HG02759 (cell line): ENCODE measurements at regions not wholly inside any gene's neighbourhood (a gene's known extent, or its start where the extent isn't known, plus 50 kb on each side); places are given as distances from the start of the nearest gene placed in this dataset.
"Not testable (repeated sequence)": the region's sequence is repeated elsewhere in the genome, so short reads cannot be mapped to it uniquely, and the experiment has no call there.

Source experiments
- ATAC-seq: cut with Tn5 transposase; IDR thresholded peaks from one replicate; pipeline ENCODE4 v1.9.1; 2021; ENCODE audit warnings: mild to moderate bottlenecking, moderate library complexity; ENCODE audit not compliant: unreplicated experiment

- ATAC-seq = no peak
Observed at GRCh38 chr4:10856271-10856782, 171.8 kb upstream of the CLNK start.

DNA sequence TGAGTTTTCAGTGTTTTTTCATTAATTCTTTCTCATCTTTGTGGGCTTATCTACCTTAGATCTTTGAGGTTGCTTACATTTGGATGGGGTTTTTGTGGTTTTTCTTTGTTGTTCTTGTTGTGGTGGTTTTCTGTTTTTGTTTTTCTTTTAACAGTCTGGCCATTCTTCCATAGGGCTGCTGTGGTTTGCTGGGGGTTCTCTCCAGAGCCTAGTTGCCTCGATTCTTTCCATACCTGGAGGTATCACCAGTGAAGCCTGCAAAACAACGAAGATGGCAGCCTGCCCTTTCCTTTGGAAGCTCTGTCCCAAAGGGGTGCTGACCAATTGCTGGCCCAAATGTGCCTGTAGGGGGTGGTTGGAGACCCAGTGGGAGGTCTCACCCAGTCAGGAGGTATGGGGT is 168.6 kb upstream of the CLNK start:
- no peak for ATAC-seq

DNA sequence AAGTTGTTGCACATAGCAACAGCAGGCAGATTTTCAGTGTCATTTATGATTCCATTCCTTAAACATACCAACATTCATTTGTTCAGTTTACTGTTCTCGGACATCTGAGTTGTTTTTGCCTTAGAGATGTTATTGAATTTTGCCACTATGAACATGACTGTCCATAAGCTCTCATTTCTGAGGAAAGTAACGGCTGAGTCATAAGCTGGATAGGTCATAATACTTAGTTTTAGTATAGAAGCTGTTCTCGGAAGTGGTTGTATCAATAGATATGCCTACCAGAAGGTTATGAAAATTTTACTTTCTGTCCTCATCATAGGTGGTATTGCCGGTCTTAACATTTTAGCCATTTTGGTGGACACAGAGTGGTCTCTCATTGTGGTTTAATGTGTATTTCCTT is 157.1 kb upstream of the CLNK start:
- no peak for ATAC-seq

- no peak for ATAC-seq
Observed at GRCh38 chr4:10837151-10837550, 152.6 kb upstream of the CLNK start.

DNA sequence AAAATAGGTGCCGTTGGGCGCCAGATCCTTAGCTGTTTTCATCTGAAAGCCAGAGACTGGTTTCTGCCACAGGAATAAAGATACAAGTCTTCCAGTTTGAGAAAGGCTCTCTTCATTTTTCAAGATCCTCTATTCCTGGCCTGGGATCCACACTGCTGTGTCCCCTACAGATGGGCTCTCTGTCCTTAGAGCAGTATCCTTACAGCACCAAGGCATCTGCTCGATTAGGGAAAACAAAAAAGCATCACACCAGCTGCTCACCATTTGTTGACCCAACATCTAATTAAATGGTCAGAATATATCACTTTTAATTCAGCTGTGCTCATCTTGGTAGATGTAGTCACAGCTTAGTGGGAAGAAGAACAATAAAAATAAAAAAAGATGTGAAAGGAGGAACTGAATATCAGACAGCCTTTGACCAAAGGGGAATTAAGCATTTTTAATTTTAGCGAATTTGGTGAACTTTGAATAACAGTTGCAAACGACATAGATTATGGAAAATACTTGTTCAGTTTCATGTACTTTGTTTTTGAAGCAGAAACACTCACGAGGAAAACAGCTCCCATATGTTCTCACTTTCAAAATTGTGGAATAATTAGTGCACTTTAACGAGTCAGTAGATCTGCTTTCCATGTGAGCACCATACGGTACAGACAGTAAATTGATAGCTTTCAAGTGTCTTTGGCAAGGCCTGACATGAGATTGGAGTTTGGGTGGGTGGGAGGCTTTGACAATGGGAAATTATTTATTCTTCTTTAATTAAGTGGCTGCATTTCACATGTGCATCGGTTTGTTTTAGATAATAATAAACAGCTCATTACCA is 148.4 kb upstream of the CLNK start:
- no peak for ATAC-seq

- no peak for ATAC-seq
Observed at GRCh38 chr4:10831727-10832408, 147.3 kb upstream of the CLNK start.

- ATAC-seq = not testable (repeated sequence)
Observed at GRCh38 chr4:10828918-10829538, 144.5 kb upstream of the CLNK start.

- ATAC-seq = no peak
Observed at GRCh38 chr4:10821826-10822225, 137.3 kb upstream of the CLNK start.

- ATAC-seq = no peak
Observed at GRCh38 chr4:10816571-10816970, 132.0 kb upstream of the CLNK start.

DNA sequence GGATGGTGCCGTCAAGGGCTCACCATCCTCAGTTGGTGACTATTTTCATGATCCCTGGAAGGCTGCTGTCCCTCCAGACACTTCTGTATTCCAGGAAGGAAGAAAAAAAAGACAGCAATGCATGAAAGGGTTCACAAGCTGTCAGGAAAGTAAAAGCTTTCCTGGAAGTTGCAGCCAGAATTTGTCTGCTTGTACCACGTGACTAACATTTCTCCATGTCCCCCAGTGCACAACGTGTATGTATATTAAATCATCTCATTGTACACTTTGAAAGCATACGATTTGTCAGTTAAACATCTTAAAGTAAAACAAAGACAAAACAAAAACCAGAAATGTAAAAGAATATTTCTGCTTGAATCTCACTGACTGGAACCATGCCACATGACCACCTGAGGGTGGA is 127.4 kb upstream of the CLNK start:
- no peak for ATAC-seq

DNA sequence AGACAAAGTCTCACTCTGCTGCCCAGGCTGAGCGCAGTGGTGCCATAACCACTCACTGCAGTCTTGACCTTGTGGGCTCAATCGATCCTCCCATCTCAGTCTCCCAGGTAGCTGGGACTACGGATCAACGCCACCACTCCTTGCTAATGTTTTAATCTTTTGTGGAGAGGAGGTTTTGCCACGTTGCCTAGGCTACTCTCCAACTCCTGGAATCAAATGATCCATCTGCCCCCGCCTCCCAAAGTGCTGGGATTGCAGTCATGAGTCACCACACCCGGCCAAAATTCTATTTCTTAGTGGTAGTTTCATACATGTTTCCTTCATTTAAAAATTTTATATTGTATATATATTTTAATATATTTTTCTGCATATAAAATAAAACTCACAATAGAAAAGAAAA is 125.8 kb upstream of the CLNK start:
- ATAC-seq = no peak

- peak; percentile 78 for ATAC-seq
Observed at GRCh38 chr4:10809905-10810304, 125.3 kb upstream of the CLNK start.

- no peak for ATAC-seq
Observed at GRCh38 chr4:10808591-10808990, 124.0 kb upstream of the CLNK start.

GRCh38 chr4:10806953-10807645 is 122.5 kb upstream of the CLNK start:
- no peak for ATAC-seq

DNA sequence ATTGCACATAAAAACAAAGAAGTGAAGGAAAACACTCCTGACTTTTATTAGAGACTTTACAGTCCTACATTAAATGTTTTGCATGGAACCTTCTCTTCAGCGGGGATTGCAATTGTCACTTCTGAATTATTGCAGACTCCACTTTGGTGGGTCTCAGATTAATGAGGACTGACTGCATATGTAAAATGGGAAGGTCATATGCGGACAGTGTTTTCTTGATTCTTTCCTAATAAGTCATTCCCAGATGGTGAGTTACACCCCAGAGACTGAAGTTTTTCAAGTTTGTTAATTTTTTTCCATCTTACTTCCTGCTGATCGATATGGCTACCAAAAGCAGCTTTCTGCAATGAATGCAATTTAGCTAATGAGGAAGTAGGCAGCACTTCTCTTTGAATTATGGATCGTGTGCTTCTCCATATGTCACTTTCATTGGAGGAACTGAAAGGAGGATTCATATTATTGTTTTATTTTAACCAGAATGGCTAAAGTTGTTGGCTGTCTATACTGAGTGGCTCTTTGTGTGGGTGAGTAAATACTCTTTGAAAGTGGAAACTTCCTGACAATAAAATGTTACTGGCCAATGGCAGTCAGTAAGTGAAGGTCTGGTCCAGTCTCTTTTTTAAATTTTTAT is 119.3 kb upstream of the CLNK start:
- ATAC-seq = no peak

GRCh38 chr4:10787365-10787764 is 102.8 kb upstream of the CLNK start:
- no peak for ATAC-seq

GRCh38 chr4:10784621-10785020 is 100.1 kb upstream of the CLNK start:
- no peak for ATAC-seq

GRCh38 chr4:10783351-10783750 is 98.8 kb upstream of the CLNK start:
- no peak for ATAC-seq

- no peak for ATAC-seq
Observed at GRCh38 chr4:10781805-10782204, 97.2 kb upstream of the CLNK start.

DNA sequence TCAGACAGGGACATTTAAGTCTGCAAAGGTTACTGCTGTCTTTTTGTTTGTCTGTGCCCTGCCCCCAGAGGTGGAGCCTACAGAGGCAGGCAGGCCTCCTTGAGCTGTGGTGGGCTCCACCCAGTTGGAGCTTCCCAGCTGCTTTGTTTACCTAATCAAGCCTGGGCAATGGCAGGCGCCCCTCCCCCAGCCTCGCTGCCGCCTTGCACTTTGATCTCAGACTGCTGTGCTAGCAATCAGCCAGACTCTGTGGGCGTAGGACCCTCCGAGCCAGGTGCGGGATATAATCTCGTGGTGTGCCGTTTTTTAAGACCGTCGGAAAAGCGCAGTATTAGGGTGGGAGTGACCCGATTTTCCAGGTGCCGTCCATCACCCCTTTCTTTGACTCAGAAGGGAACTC is 96.2 kb upstream of the CLNK start:
- not testable (repeated sequence) for ATAC-seq

DNA sequence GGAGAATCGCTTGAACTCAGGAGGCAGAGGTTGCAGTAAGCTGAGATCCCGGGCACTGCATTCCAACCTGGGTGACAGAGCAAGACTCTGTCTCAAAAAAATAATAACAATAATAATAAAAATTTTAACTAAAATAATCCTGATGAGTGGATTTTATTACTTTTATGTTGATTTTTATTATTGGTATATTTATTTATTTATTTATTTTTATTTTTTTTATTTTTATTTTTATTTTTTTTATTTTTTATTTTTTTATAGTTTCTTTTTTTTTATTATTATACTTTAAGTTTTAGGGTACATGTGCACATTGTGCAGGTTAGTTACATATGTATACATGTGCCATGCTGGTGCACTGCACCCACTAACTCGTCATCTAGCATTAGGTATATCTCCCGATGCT is 90.6 kb upstream of the CLNK start:
- not testable (repeated sequence) for ATAC-seq
